HAP-1 (cell line): ENCODE measurements at regions not wholly inside any gene's neighbourhood (a gene's known extent, or its start where the extent isn't known, plus 50 kb on each side); places are given as distances from the start of the nearest gene placed in this dataset.

Experiments used
- DNase-seq, 2 experiments: peaks; one replicate each; pipeline ENCODE4 v3.0.0-alpha.2; 2016 to 2020; ENCODE audit warnings: low spot score in 2 of 2
- H3K27me3 ChIP-seq: fragments of 250-450 bp; sonication (Bioruptor Pico); 2 replicates; pipeline ENCODE4 v1.5.1; 2020; ENCODE audit warnings: low read depth, mild to moderate bottlenecking, moderate library complexity
- H3K36me3 ChIP-seq: fragments of 250-450 bp; sonication (Bioruptor Pico); replicated peaks from 2 replicates; pipeline ENCODE4 v1.5.1; 2020; ENCODE audit warnings: mild to moderate bottlenecking
- H3K4me1 ChIP-seq: fragments of 250-450 bp; sonication (Bioruptor Pico); 2 replicates; pipeline ENCODE4 v1.5.1; 2020; ENCODE audit warnings: mild to moderate bottlenecking
- H3K4me3 ChIP-seq: fragments of 250-450 bp; sonication (Bioruptor Pico); 2 replicates; pipeline ENCODE4 v1.5.1; 2020; ENCODE audit warnings: mild to moderate bottlenecking, moderate library complexity
- H3K9me3 ChIP-seq: fragments of 250-450 bp; sonication (Bioruptor Pico); 2 replicates; pipeline ENCODE4 v1.5.1; 2020; ENCODE audit warnings: mild to moderate bottlenecking, moderate library complexity
- in situ Hi-C: fragments of 300-500 bp; cut with MboI; formaldehyde crosslinking; loops from 3 replicates; pipeline ENCODE4 v1.14.3; 2020; ENCODE audit warnings: low sequenced_read_pairs, inconsistent platforms, mixed read lengths

- Histone ChIP-seq H3K36me3 (no peaks in the 10 kb centered on the region), H3K4me1 (peaks cover 8% of the 10 kb centered on the region), H3K27me3 (no peaks in the 10 kb centered on the region), H3K4me3 (no peak overlapping the region), H3K9me3 (no peaks in the 10 kb centered on the region)
- in situ Hi-C loops = no loop called here
- DNase-seq = no peak
Observed at GRCh38 chr18:64331419-64331818, 182.5 kb upstream of the LINC00305 start.

GRCh38 chr18:64330931-64331330 lies 182.0 kb upstream of the LINC00305 start:
- peaks cover 3% of the 10 kb centered on the region for H3K4me1 ChIP-seq
- no peaks in the 10 kb centered on the region for H3K36me3 ChIP-seq
- no peak for DNase-seq
- H3K4me3 ChIP-seq = no peak overlapping the region
- no peaks in the 10 kb centered on the region for H3K9me3 ChIP-seq
- in situ Hi-C loops = no loop called here
- no peaks in the 10 kb centered on the region for H3K27me3 ChIP-seq

GRCh38 chr18:64330161-64330560 lies 181.3 kb upstream of the LINC00305 start:
- Histone ChIP-seq H3K9me3 (no peaks in the 10 kb centered on the region), H3K27me3 (no peaks in the 10 kb centered on the region), H3K4me1 (peaks cover 10% of the 10 kb centered on the region), H3K4me3 (no peak overlapping the region), H3K36me3 (no peaks in the 10 kb centered on the region)
- DNase-seq = peak in 1 of 2 experiments; percentile 20
- in situ Hi-C loops = no loop called here

GRCh38 chr18:64322189-64322588 lies 173.3 kb upstream of the LINC00305 start:
- Histone ChIP-seq H3K9me3 (no peaks in the 10 kb centered on the region; the same call in 1 of the 2 replicates), H3K4me1 (peaks cover 8% of the 10 kb centered on the region), H3K36me3 (no peaks in the 10 kb centered on the region), H3K27me3 (no peaks in the 10 kb centered on the region), H3K4me3 (no peak overlapping the region)
- in situ Hi-C loops = no loop called here
- DNase-seq = no peak

- H3K27me3 ChIP-seq = no peaks in the 10 kb centered on the region
- in situ Hi-C loops = no loop called here
- no peaks in the 10 kb centered on the region for H3K4me1 ChIP-seq
- H3K36me3 ChIP-seq = no peaks in the 10 kb centered on the region
- H3K9me3 ChIP-seq = no peaks in the 10 kb centered on the region; the same call in 1 of the 2 replicates
- H3K4me3 ChIP-seq = no peak overlapping the region
- DNase-seq = no peak
Observed at GRCh38 chr18:64318547-64318946, 169.7 kb upstream of the LINC00305 start.

- in situ Hi-C loops = no loop called here
- no peak overlapping the region for H3K4me3 ChIP-seq
- no peak for DNase-seq
- no peaks in the 10 kb centered on the region for H3K27me3 ChIP-seq
- H3K4me1 ChIP-seq = no peaks in the 10 kb centered on the region
- no peaks in the 10 kb centered on the region for H3K36me3 ChIP-seq
- H3K9me3 ChIP-seq = no peaks in the 10 kb centered on the region
Observed at GRCh38 chr18:64311859-64312258, 163.0 kb upstream of the LINC00305 start.

- H3K27me3 ChIP-seq = no peaks in the 10 kb centered on the region
- no peak for DNase-seq
- in situ Hi-C loops = no loop called here
- no peak overlapping the region for H3K4me3 ChIP-seq
- no peaks in the 10 kb centered on the region for H3K9me3 ChIP-seq
- no peaks in the 10 kb centered on the region for H3K36me3 ChIP-seq
- no peaks in the 10 kb centered on the region for H3K4me1 ChIP-seq
Observed at GRCh38 chr18:64295839-64296238, 147.0 kb upstream of the LINC00305 start.

GRCh38 chr18:64294967-64295366 lies 146.1 kb upstream of the LINC00305 start:
- DNase-seq = no peak
- Histone ChIP-seq H3K4me3 (no peak overlapping the region), H3K9me3 (no peaks in the 10 kb centered on the region), H3K4me1 (no peaks in the 10 kb centered on the region), H3K27me3 (no peaks in the 10 kb centered on the region), H3K36me3 (no peaks in the 10 kb centered on the region)
- in situ Hi-C loops = no loop called here

GRCh38 chr18:64288432-64288831 lies 139.5 kb upstream of the LINC00305 start:
- in situ Hi-C loops = no loop called here
- no peak overlapping the region for H3K4me3 ChIP-seq
- no peaks in the 10 kb centered on the region for H3K27me3 ChIP-seq
- DNase-seq = no peak
- no peaks in the 10 kb centered on the region for H3K4me1 ChIP-seq
- no peaks in the 10 kb centered on the region for H3K36me3 ChIP-seq
- H3K9me3 ChIP-seq = no peaks in the 10 kb centered on the region

- in situ Hi-C loops = no loop called here
- Histone ChIP-seq H3K4me1 (no peaks in the 10 kb centered on the region), H3K4me3 (no peak overlapping the region), H3K27me3 (no peaks in the 10 kb centered on the region), H3K36me3 (no peaks in the 10 kb centered on the region), H3K9me3 (no peaks in the 10 kb centered on the region; the same call in 1 of the 2 replicates)
- no peak for DNase-seq
Observed at GRCh38 chr18:64287926-64288325, 139.0 kb upstream of the LINC00305 start.

GRCh38 chr18:64283059-64283458 lies 134.2 kb upstream of the LINC00305 start:
- no peak for DNase-seq
- H3K4me1 ChIP-seq = no peaks in the 10 kb centered on the region
- in situ Hi-C loops = no loop called here
- H3K27me3 ChIP-seq = no peaks in the 10 kb centered on the region
- H3K36me3 ChIP-seq = no peaks in the 10 kb centered on the region
- no peak overlapping the region for H3K4me3 ChIP-seq
- H3K9me3 ChIP-seq = no peaks in the 10 kb centered on the region; the same call in none of the 2 replicates

- Histone ChIP-seq H3K4me1 (peaks cover 17% of the 10 kb centered on the region), H3K9me3 (peaks cover 6% of the 10 kb centered on the region), H3K4me3 (no peak overlapping the region), H3K36me3 (no peaks in the 10 kb centered on the region), H3K27me3 (no peaks in the 10 kb centered on the region)
- in situ Hi-C loops = no loop called here
- DNase-seq = no peak
Observed at GRCh38 chr18:64278026-64278425, 129.1 kb upstream of the LINC00305 start.

GRCh38 chr18:64276311-64277090 lies 127.6 kb upstream of the LINC00305 start:
- in situ Hi-C loops = no loop called here
- Histone ChIP-seq H3K4me1 (peaks cover 29% of the 10 kb centered on the region), H3K4me3 (no peak overlapping the region), H3K9me3 (peaks cover 6% of the 10 kb centered on the region), H3K27me3 (no peaks in the 10 kb centered on the region), H3K36me3 (no peaks in the 10 kb centered on the region)
- no peak for DNase-seq

- no peak overlapping the region for H3K4me3 ChIP-seq
- no peaks in the 10 kb centered on the region for H3K27me3 ChIP-seq
- in situ Hi-C loops = no loop called here
- no peaks in the 10 kb centered on the region for H3K36me3 ChIP-seq
- no peak for DNase-seq
- H3K9me3 ChIP-seq = peaks cover 6% of the 10 kb centered on the region
- H3K4me1 ChIP-seq = peaks cover 37% of the 10 kb centered on the region
Observed at GRCh38 chr18:64275593-64276300, 126.9 kb upstream of the LINC00305 start.
